ENCODE measurements at regions not wholly inside any gene's neighbourhood (a gene's known extent, or its start where the extent isn't known, plus 50 kb on each side); places are given as distances from the start of the nearest gene placed in this dataset.

DNA sequence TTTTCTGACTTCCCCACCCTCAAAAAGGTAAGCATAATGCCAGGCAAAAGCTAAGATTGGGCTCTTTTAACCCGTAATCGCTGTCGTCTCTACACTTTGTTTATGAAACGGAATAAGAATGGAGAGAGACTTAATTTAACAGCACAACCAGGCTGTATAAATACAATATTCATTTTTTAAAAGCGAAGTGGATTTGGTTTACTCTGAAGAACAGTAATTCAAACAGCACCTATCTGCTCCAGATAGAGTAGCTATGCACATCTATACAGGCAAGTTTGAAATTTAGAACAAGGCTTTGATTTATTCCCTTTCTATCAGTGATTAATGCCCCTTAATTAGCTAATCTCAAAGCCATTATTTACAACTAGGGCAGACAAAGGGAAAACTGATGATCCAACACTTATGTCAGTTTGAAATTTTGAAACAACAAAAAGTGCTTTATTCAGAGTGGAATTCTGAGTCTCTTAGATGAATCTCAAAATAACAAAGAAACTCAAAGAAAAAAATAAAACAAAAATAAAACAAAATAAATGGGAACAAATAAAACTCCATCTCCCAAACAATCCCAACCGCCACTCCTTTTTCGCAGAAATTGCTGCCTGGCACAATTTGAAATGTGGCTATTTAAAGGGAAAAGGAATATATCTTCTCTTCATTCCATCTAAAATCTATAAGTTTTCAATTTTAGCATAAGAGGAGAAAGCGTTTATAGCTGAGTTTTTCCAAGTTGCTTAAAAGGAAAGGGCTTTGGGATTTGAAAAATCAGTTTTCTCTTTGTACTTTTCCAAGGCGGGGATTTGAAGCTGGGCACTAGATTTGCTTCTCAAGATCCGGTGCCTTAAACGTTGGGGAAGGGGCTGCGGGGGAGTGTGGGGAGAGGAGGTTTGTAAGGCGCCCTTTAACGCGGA, 298.6 kb downstream of the PARP8 start:
- DNase-seq = no peak

DNA sequence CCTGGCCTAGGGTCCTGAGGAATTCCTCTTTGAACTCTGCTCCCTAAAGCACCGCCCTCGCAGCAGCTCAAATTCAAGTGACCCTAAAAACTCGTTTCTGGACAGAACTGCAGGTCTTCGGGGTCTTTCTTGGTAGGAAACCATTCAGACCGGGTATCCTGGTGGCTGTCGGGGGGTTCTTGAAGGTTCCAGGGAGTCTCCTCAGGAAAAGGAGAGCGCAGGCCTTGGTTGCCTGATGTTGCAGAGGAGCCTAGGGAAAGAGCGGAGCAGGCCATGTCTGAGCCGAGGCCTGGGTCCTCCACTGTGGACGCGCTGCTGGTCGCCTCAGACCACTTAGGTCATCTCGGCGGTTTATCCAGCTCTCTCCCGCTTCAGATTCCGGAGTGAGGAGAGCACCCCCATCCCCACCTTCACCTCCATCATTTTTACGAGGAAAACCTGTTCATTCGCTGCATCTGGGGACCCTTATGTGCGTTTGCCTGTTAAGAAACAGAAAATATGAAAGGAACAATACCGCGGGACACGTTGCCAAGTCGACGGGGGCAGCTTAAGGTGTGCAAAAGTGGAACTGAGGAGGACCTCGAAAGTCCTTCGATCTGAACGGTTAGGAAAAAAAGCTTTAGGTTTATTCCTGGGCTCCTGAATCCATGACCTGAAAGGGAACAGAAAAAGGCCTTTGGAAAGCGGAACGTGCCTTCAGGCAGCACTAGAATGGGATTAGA, 299.4 kb downstream of the PARP8 start:
- no peak for DNase-seq

DNA sequence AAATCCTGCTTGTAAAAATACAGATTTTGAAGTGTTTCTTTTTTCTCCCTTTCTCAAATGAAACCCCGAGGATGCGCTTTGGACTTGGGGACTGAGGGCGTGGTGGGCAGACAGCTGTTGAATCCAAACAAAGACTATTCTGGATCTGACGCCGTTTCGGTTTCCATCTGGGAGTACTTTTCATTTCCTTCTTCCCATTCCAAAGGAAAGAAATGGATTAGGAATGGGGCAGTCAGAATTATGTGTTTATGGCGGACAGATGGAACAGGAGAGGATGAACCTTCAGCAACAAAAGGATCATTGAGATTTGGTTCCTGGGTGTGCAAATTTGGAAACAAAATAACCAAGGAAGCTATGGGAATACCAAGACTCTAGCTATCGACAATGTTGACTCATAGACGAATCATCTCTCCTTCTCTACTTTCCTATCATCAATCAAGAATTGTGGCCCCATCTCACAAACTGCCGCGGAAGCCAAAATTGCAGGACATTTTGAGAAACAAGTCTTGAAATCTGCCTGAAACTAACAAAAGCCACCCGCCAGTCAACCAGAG, 300.6 kb downstream of the PARP8 start:
- no peak for DNase-seq

DNA sequence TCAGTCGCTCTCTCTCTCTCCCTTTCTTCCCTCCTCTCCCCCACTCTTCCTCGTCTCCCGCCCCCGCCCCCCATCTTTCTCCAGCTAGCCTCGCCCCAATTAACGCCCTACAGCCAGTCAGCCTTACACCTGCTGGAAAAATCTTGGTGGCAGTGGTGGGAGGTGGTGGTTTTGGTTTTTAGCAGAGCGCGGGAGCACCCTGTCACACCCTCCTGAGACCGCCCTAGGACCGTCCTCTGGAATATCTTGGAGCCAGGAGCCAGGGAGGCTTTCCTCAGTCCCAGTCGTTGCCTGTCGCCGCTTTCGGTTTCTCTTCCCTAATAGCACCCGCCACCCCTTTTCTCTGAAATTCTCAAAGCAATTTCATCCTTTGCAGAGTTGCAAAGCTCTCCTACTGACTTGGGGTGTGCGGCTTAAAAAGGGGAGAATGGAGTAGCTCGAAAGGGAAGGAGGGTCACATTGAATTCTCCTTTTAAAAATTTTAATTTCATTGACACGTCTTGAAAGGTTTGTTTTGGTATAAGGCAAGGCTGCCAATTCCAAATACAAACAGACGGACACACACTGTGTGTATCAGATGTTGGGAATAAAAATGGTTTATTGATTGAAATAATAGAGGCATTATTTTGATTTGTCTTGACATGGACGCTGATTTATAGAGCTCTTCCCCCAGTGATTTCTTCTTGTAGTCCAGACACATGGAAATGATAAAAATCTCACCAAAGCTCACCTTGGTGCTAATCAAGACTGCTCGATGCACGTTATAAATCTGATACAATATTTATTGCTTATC, 301.3 kb downstream of the PARP8 start:
- no peak for DNase-seq

DNA sequence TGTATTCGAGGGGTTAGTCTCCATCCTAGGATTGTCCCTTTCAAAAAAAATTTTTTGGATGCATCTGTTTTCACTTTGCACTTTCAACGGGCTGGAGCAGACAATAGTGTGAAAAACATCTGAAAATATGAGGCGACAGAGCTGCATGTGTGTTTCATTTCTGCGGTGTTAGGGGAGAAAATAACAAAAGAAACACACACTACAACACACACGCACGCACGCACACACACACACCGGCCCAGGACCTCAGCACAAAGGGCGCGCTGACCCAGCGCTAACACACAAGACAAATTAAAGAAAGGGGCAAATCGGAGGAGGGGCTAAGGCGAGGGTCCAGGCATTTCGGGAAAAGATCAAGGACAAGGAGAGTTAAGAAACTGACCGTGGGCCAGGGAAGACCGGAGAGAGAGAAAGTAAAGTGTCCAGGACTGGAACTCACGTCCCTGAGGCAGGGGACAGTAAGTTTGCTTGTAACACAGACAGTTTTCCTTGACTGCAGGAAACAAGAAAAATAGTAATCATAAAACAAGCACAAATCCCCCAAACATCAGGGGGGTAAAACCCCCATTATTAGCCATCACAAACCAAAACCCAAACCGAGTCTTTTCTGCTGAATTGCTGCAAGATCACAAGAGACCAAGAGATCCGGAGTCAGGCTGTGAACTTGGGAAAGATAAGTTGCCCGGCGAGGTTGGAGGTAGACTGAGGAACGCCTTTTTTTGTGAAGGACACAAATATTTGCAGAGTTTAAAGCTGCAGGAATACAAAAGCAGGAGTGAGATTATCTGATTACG, 302.1 kb downstream of the PARP8 start:
- DNase-seq = no peak

DNA sequence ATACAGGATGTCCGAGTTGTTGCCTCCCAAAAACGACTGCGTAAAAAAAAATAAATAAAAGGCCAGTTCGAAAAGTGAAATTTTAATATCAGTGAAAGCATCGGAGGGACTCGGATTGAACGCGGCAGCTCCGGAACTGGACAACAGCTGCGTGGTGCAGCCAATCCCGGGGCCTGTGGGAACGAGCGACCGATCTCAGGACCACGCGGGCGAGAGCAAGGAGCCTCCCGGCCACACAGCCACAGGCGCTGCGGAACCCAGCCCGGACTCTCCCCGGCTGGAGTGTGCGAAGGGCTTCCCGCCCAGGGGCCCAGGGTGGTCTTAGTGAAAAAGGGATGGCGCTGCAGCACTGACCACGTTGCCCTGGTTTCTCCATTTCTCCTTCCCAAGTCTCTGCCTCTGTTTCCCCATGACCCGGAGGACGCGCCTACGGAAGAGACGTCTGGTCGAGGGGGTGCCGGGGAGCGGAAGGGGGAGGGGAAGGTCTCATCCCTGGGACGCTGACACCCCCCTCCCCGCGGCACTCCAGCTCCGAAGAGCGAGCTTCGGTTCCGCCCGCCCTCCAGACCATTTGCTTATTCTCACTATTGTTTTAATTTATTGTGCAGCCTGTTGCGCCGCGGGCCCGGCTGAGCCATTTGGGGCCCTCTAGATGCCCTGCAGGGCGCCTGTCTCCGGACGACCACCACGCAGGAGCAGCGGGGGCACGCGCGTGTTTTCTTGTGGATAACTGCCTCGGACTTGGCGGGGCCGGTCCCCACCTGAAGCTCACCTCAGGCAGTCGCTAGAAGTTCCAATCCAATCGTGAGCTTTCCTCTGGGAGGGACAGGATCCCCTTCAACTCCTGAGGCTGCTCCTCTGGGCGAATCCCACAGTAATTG, 303.0 kb downstream of the PARP8 start:
- no peak for DNase-seq

DNA sequence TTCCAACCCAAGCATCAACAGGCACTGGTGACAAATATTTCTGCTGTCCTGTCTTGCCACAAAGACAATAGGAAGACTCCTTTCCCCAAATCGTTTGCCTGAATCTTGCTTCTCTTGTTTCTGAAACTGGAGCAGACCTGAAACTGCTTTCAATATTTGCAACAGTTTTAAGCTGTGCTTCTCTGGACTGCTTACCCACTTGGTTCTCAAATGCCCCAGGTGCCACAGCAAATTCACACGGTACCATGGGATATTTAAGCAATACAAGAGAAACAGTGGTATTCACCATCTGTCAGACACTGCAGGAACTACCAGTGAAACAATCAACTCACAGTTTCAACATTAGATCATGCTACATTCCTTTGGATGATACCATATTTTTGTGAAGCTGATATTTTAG, 309.4 kb downstream of the PARP8 start:
- DNase-seq = no peak

DNA sequence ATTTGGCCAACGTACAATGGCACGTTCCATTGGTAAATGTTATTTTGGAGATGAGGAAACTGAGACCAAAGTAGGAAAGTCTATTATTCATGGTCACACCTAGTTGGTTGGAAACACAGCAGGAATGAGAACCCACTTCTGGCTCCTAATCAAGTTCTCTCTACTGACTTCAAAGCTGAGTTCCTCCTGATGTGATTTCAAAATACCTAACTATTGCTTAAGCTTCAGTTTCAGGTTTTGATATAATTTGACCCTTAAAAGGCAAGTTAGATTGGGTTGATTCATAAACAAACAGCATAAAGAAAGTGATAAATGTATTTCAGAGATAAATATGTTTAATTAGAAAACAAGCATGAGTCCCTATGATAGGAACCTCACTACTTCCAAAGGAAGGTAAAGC, 312.5 kb downstream of the PARP8 start:
- no peak for DNase-seq

DNA sequence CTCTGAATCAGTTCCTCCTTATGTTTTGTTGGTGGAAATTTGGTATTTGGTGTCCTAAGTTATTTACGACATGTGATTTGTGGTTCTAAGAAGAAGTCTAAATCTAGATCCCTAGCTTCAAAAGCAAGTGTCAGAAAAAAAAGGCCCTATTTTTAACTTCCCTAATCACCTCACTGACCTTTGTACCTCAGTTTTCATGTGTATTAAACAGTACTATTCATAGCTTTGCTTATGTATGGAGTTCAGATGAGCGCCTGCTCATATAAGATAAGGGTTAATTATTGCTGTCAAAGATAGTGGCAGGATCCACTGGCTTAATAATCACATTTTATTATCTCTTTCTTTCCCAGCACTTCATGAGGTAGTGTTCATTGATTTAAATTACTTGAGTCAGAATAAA, 318.2 kb downstream of the PARP8 start:
- no peak for DNase-seq

DNA sequence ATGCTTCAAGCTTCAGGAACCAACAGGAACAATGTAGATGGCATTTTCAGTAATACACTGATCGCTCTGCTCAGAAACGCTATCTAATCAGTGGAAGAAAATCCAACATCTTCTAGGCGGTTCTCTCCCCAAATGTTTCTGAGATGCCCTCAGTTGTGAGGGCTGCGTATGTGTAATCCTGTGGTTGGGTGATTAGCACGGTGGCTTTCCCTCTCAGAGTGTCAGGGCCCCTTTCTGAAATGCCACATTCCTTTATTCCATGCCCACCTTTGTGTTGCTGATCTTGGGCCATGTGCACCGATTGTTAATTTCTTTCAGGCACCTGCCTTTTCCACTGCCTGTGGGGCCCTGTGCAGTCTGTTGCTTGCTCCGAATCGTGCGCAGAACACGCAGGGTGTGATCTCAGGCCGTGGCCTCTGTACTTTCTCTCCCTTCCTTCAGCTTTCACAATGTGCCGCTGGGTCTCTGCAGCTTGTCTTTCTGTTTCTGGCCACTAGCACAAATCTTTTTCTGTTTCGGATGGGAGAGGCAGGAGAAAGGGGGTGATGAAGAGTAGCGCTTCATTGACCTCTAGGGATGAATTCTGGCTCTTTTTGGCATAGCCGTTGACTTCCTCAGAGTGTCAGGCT, 324.0 kb downstream of the PARP8 start:
- no peak for DNase-seq

DNA sequence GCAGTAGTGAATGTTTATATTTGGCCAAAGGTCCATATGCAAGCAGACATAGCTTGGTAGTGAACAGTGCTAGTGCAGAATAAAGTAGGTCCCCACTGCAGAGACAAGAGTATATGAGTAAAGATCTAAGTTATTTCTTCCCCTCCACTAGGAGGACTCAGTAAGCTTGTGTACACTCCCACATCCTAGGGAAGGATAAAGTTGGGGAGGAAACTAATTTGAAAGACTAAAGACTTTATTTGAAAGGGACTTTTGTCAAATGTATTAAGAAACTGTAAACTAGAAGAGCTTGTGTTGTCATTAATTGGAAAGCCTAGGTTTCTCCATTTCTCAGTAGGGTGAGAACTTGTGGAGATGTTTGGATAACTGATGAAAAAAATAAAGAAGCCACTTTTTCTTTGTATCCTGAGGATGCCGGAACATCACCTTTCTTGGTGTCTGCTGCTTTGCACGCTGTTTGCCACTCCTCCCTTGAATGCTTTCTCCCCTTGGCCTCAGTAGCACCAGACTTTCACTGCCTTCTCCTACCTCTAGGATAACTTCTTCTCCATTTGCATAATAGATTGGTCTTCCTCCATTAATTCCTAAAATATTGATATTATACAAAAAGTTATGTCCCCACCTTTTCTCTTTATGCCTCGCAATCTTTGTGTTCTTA, 329.0 kb downstream of the PARP8 start:
- DNase-seq = no peak

DNA sequence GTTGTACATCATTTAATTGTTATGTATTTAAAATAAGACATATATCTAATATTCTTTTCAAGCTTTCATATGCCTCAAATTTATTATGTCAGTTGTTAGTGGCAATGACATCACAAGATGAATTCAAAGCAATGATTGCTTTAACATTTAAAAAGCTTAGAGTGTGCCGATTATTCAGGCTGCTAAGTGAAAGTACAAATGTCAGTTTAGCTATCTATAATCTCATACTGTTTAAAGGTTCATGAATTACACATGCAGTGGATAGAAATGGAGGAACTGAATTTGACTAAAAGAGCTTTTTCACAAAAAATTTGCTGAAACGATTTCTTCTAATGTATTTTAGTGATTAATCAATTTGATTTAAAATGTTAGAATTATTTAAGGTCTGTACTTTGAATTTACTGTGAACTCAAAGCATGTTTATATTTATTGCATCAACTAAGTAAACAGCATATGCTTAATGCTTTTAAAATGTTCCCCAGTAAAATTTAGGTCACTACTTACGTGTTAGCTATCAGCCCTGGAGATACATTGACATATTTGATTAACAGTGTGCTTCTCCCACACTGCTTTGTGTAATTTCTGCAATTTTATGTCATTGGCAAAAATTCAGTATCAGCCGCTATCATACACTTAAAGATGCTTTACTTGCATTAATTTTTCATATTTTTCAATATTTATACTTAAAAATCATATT, 334.9 kb downstream of the PARP8 start:
- no peak for DNase-seq

DNA sequence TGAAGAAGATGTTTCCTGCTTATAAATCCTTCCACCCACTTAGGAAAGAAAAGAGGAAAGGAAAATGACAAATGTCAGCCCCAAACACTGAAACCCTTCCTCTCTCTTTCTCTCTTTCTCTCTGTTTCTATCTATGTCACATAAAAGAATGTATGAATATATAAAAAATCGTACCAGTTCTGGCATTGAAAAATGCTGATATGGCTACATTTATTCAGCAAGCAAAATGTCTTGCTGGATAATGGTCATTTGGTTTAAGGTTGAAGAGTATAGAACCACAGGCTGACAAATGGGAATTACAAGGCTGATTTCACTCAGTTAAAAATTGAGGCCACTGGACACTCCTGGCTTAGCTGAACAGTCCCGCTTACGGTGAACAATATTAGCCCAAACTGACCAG, 335.9 kb downstream of the PARP8 start:
- no peak for DNase-seq

DNA sequence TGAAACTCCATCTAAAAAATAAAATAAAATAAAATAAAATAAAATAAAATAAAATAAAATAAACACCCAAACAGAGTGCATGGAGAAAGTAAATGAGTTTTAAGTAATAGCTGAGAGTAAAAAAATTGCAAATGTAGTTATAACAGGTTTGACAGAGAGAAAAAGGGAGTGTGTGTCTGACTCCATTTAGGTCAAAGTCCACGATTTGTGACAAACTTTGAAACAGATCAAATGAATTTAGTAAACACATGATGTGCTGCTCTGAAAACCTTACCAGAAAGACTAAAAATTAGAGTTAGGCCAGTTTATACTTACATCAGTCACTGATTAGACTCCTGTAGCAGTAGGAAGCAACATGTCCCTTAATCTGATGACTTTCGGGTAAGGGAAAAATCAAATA, 346.6 kb downstream of the PARP8 start:
- DNase-seq = no peak

DNA sequence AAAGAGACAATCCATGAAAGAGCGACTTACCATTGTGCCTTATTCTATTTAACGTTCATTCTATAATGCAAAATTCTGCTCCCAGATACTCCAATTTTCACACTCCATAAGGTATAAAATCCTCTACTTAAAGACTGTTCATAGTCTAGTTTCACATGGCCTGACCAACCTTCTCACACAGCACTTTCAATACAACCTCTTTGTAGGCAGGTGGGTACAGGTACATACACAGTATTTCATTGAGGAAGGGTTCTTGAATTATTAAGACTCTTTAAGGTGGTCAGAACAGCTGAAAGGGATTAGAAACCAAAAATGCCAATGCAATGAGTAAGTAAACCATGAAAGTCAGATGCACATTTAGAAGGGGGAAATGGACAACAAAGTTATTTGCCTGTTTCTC, 352.0 kb downstream of the PARP8 start:
- DNase-seq = no peak

DNA sequence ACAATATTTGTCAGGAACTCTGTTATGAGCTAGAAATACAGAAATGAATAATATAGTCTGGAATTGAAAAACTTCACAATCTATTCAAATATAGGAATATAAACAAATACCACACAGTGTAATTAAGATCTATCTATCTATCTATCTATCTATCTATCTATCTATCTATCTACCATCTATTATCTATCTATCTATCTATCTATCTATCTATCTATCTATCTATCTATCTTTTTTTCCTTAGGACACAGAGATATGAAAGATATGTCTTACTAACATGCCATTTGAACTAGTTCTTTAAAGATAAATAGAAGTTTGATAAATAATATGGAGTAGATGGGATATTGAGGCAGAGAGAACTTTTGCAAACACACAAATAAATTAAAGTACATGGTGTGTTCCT, 357.8 kb downstream of the PARP8 start:
- no peak for DNase-seq

DNA sequence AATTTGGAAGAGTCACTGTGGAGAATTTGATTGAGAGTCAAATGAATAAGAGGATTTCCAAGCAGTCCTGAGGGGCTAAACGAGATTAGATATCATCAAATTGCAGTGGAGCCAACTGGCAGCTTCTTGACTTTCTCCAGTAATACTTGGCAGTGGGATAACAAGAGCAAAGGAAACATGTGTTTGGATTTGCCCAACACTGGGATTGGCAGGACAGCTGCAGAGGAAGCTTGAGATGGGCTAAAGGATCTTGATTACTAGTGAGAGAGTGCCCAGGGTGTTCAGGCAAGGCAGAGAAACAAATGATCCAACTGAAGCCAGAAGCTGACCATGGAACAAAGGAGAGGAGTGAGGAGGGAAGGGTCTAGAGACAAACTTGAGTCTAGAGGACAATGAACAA, 356.0 kb upstream of the ISL1 start:
- no peak for DNase-seq

DNA sequence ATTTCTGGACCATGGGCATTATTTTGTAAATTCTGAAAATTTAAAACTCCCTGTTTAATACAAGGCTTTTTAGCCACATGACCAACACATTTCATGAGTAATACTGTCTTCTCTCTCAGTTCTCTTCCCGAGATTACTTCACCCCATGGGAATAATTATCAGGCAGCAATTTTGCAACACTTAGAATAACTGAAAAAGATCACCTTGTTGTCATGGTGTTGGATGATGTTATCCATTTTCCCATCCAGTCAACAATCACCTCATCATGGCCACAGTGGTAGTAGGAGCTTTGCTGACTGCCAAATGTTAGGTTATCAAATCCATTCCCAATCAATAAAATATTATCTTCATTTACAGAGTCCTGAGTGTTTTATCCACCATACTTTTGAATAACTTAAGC, 354.9 kb upstream of the ISL1 start:
- no peak for DNase-seq

DNA sequence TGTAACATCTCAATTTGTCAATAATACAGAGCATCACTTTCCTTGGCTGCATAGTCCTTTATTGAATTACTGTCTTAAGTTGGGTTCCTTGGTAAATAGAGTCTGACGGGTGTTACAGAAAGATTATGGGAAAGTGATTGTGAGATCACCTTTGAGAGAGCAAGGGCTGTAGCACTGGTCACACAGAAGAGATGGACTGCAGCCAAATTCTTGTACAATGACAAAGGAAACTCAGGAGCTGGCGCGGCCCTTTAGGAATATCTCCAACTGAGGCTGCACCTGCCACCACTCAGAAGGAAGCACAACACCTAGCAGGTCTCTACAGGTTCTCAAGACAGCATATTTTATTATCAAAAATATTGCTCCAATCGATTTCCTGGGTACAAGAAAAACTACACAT, 350.0 kb upstream of the ISL1 start:
- DNase-seq = no peak
